ENCODE measurements at regions not wholly inside any gene's neighbourhood (a gene's known extent, or its start where the extent isn't known, plus 50 kb on each side); places are given as distances from the start of the nearest gene placed in this dataset.

DNA sequence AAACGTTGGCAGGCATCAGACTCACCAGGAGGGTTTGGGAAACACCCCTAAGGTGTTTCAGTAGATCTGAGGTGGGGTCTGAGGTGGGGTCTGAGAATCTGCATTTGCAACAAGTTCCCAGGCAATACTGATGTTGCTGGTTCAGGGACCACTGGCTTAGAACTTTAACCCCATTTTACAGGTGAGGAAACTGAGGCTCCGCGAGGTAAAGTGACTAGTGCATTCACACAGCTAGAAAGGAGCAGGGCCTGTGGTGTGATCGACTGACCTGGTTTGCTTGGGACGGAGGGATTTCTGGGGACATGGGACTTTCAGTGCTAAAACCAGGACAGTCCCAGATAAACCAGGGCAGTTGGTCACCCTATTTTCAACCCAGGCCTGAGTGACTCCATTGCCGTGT, 81.4 kb upstream of the ZNF618 start:
- no peak for TF ChIP-seq CTCF (optimal IDR thresholded peaks at IDR 0.05 in 1 of 3, IDR thresholded peaks at IDR 0.05 in 1 of 3, conservative IDR thresholded peaks at IDR 0.05 in 1 of 3; ENCODE audit: extremely low read depth in 1 of 3, insufficient read depth in 2 of 3, low read length in 3 of 3)
- TF ChIP-seq EZH2 (IDR thresholded peaks at IDR 0.05; ENCODE audit: low read length) = no peak

Measured in keratinocyte (primary cell).